ENCODE measurements at regions not wholly inside any gene's neighbourhood (a gene's known extent, or its start where the extent isn't known, plus 50 kb on each side); places are given as distances from the start of the nearest gene placed in this dataset.

GRCh38 chr3:168884353-168884903 lies 779.1 kb downstream of the MECOM start:
- DNase-seq (ENCODE audit: low spot score) = no peak
- no peak for TF ChIP-seq CTCF (IDR thresholded peaks at IDR 0.05)
- Histone ChIP-seq H3K4me3 (no peak overlapping the region), H3K27ac (no peak overlapping the region)

GRCh38 chr3:168883145-168883544 lies 780.4 kb downstream of the MECOM start:
- no peak overlapping the region for H3K27ac ChIP-seq
- no peak overlapping the region for H3K4me3 ChIP-seq
- no peak for TF ChIP-seq CTCF (IDR thresholded peaks at IDR 0.05)
- no peak for DNase-seq (ENCODE audit: low spot score)

- DNase-seq (ENCODE audit: low spot score) = no peak
- no peak overlapping the region for H3K27ac ChIP-seq
- no peak overlapping the region for H3K4me3 ChIP-seq
- TF ChIP-seq CTCF (IDR thresholded peaks at IDR 0.05) = no peak
Observed at GRCh38 chr3:168881804-168882203, 781.7 kb downstream of the MECOM start.

- TF ChIP-seq CTCF (IDR thresholded peaks at IDR 0.05) = no peak
- no peak for DNase-seq (ENCODE audit: low spot score)
- Histone ChIP-seq H3K27ac (no peak overlapping the region), H3K4me3 (no peak overlapping the region)
Observed at GRCh38 chr3:168878655-168879054, 782.9 kb upstream of the GOLIM4 start.

GRCh38 chr3:168877899-168878298 lies 782.2 kb upstream of the GOLIM4 start:
- H3K27ac ChIP-seq = no peak overlapping the region
- no peak for TF ChIP-seq CTCF (IDR thresholded peaks at IDR 0.05)
- no peak overlapping the region for H3K4me3 ChIP-seq
- DNase-seq (ENCODE audit: low spot score) = no peak

GRCh38 chr3:168876346-168877035 lies 780.8 kb upstream of the GOLIM4 start:
- no peak for DNase-seq (ENCODE audit: low spot score)
- H3K27ac ChIP-seq = no peak overlapping the region
- TF ChIP-seq CTCF (IDR thresholded peaks at IDR 0.05) = no peak

GRCh38 chr3:168872826-168873225 lies 777.1 kb upstream of the GOLIM4 start:
- no peak for DNase-seq (ENCODE audit: low spot score)
- Histone ChIP-seq H3K4me3 (no peak overlapping the region), H3K27ac (no peak overlapping the region)

More at GRCh38 chr3:168876346-168877035, 780.8 kb upstream of the GOLIM4 start:
- no peak overlapping the region for H3K4me3 ChIP-seq

More at GRCh38 chr3:168872826-168873225, 777.1 kb upstream of the GOLIM4 start:
- no peak for TF ChIP-seq CTCF (IDR thresholded peaks at IDR 0.05)

Data from coronary artery (tissue), 2 donors.